ENCODE measurements at regions not wholly inside any gene's neighbourhood (a gene's known extent, or its start where the extent isn't known, plus 50 kb on each side); places are given as distances from the start of the nearest gene placed in this dataset.
A peak's percentile ranks its signal among the peaks of the same experiment; 100 is the strongest.

GRCh38 chr11:106286881-106287504, 209.5 kb downstream of the AASDHPPT start:
- ChIA-PET POLR2A (ENCODE audit: unreplicated experiment) (no interaction called here), CTCF (no interaction called here)
- DNase-seq (no peak), ATAC-seq (no peak)
- no TSS peak for BruUV-seq (replicated peaks)
- intact Hi-C loops (cut with micrococcal nuclease): no loop called here
- H3K4me1 ChIP-seq (ENCODE audit: insufficient read depth, low read length): peaks cover 12% of the 10 kb centered on the region
- H3K27me3 ChIP-seq (ENCODE audit: low read length): no peaks in the 10 kb centered on the region
- H3K36me3 ChIP-seq (ENCODE audit: low read depth, low read length): no peaks in the 10 kb centered on the region
- no peak overlapping the region for H3K27ac ChIP-seq (ENCODE audit: low read length)
- H2AFZ ChIP-seq (ENCODE audit: low read length): no peak overlapping the region
- H3K9me2 ChIP-seq (replicated peaks; ENCODE audit: low read length): no peaks in the 10 kb centered on the region
- H3K4me3 ChIP-seq (ENCODE audit: low read length): no peak overlapping the region
- no peak for TF ChIP-seq CTCF (conservative IDR thresholded peaks at IDR 0.05; ENCODE audit: low read depth, low read length)
- TF ChIP-seq EZH2phosphoT487 (IDR thresholded peaks at IDR 0.05; ENCODE audit: borderline replicate concordance, low read length): no peak
- no peak for TF ChIP-seq EZH2 (IDR thresholded peaks at IDR 0.05; ENCODE audit: low read length, unreplicated experiment)
- H3K79me2 ChIP-seq (ENCODE audit: low read length): no peaks in the 10 kb centered on the region
- H4K20me1 ChIP-seq (ENCODE audit: low read length): no peaks in the 10 kb centered on the region
- no peaks in the 10 kb centered on the region for H3F3A ChIP-seq (ENCODE audit: low read length, unreplicated experiment)
- no peaks in the 10 kb centered on the region for H3K9me3 ChIP-seq (ENCODE audit: low read length)
- no peak overlapping the region for H3K9ac ChIP-seq (ENCODE audit: low read length)
- no peak overlapping the region for H3K4me2 ChIP-seq (ENCODE audit: low read length)

DNA sequence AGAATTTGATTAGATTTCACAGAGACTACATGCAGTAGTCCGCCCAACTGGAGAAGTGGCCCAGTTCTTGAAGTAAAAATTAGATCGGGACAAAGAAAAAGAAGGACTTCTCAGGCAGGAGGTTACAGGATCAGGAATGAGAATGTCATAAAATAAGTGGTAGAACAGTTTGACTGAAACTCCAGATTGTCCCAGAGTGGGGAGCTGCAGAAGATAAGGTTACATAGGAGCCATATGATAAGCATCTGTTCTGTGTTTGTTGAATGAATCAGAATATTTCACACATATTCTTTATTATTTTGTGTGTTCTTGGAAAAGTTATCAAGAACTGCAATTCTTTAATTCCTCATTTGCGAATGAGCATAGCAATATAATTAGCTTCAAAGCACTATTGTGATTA, 210.6 kb downstream of the AASDHPPT start:
- CTCF ChIA-PET: no interaction called here
- Histone ChIP-seq H2AFZ (ENCODE audit: low read length) (no peak overlapping the region), H3K27ac (ENCODE audit: low read length) (no peak overlapping the region), H3K9ac (ENCODE audit: low read length) (no peak overlapping the region), H3K4me2 (ENCODE audit: low read length) (peak overlapping the region; percentile 8; the same call in 1 of the 2 replicates), H3K36me3 (ENCODE audit: low read depth, low read length) (no peaks in the 10 kb centered on the region), H3K79me2 (ENCODE audit: low read length) (no peaks in the 10 kb centered on the region), H3K4me3 (ENCODE audit: low read length) (no peak overlapping the region), H4K20me1 (ENCODE audit: low read length) (no peaks in the 10 kb centered on the region), H3F3A (ENCODE audit: low read length, unreplicated experiment) (no peaks in the 10 kb centered on the region), H3K4me1 (ENCODE audit: insufficient read depth, low read length) (peaks cover 8% of the 10 kb centered on the region), H3K9me2 (replicated peaks; ENCODE audit: low read length) (no peaks in the 10 kb centered on the region), H3K27me3 (ENCODE audit: low read length) (no peaks in the 10 kb centered on the region), H3K9me3 (ENCODE audit: low read length) (no peaks in the 10 kb centered on the region)
- DNase-seq (peak; percentile 53), ATAC-seq (peak; percentile 71)
- intact Hi-C loops (cut with micrococcal nuclease): no loop called here
- no TSS peak for BruUV-seq (replicated peaks)
- POLR2A ChIA-PET (ENCODE audit: unreplicated experiment): no interaction called here
- TF ChIP-seq EZH2phosphoT487 (IDR thresholded peaks at IDR 0.05; ENCODE audit: borderline replicate concordance, low read length): no peak
- TF ChIP-seq CTCF (conservative IDR thresholded peaks at IDR 0.05; ENCODE audit: low read depth, low read length): peak; percentile 20; the same call in 1 of the 2 replicates

DNA sequence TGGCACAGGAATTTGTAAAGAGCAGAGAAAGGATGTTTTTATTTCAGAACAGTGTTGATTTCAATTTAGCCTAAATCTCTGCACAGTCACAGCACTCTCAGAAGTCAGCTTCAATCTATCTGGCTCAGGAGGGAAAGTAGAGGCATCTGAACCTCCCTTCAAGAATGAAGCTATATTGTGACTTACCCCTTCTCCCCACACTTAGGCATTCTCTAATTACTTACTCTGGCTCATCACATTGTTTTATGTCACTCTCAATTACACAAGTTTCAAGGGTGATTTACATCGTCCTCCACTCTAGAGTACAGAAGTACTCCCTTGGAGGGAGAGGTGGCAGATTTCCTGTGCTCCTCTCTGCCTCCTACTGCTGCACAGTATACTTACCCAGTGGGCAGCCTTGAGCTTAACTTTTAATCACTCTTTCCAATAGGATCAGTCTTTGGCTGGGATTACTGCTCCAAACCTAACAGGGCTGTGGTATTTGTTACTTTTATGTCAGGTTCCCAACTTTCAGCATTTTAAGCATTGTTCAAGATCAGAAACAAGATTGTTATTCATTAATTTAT, 211.4 kb downstream of the AASDHPPT start:
- no peak overlapping the region for H3K9ac ChIP-seq (ENCODE audit: low read length)
- H3K4me3 ChIP-seq (ENCODE audit: low read length): no peak overlapping the region
- no peaks in the 10 kb centered on the region for H3K79me2 ChIP-seq (ENCODE audit: low read length)
- ChIA-PET POLR2A (ENCODE audit: unreplicated experiment) (no interaction called here), CTCF (no interaction called here)
- H3K4me2 ChIP-seq (ENCODE audit: low read length): no peak overlapping the region
- no peak overlapping the region for H2AFZ ChIP-seq (ENCODE audit: low read length)
- no peaks in the 10 kb centered on the region for H3K9me3 ChIP-seq (ENCODE audit: low read length)
- H4K20me1 ChIP-seq (ENCODE audit: low read length): no peaks in the 10 kb centered on the region
- no peaks in the 10 kb centered on the region for H3F3A ChIP-seq (ENCODE audit: low read length, unreplicated experiment)
- no peaks in the 10 kb centered on the region for H3K9me2 ChIP-seq (replicated peaks; ENCODE audit: low read length)
- H3K4me1 ChIP-seq (ENCODE audit: insufficient read depth, low read length): peaks cover 8% of the 10 kb centered on the region
- no TSS peak for BruUV-seq (replicated peaks)
- H3K27ac ChIP-seq (ENCODE audit: low read length): no peak overlapping the region
- no peak; the same call in 1 of the 2 replicates for ATAC-seq
- no peaks in the 10 kb centered on the region for H3K36me3 ChIP-seq (ENCODE audit: low read depth, low read length)
- TF ChIP-seq EZH2phosphoT487 (IDR thresholded peaks at IDR 0.05; ENCODE audit: borderline replicate concordance, low read length): no peak
- TF ChIP-seq CTCF (conservative IDR thresholded peaks at IDR 0.05; ENCODE audit: low read depth, low read length): no peak; the same call in 1 of the 2 replicates
- TF ChIP-seq EZH2 (IDR thresholded peaks at IDR 0.05; ENCODE audit: low read length, unreplicated experiment): no peak
- intact Hi-C loops (cut with micrococcal nuclease): no loop called here
- H3K27me3 ChIP-seq (ENCODE audit: low read length): no peaks in the 10 kb centered on the region
- DNase-seq: no peak

Measured in PC-3 (cell line).